ENCODE measurements at regions not wholly inside any gene's neighbourhood (a gene's known extent, or its start where the extent isn't known, plus 50 kb on each side); places are given as distances from the start of the nearest gene placed in this dataset.

DNA sequence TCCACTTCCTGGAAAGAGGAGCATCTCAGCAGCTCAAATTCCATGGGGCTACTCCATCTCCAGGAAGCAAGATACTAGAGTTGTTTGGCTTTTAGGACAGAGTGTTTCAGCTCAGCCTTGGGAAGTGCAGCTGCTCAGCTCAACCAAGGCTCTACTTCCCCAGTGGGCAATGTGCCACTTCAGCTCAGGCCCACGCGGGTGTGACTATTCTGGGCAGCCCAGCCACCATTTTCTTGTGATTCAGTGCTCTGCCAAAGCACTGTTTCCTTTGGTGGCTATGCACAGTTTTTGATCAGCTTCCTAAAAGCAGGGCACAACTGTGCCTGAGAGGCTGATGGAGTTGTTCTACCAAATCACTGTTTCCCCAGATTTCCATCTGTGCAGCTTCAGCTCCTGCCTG, 1104.9 kb upstream of the TMPRSS15 start:
- H3K27me3 ChIP-seq: no peaks in the 10 kb centered on the region
- intact Hi-C loops (cut with DNase I): no loop called here
- no peak overlapping the region for H3K27ac ChIP-seq
- H3K36me3 ChIP-seq: no peaks in the 10 kb centered on the region
- no peak for DNase-seq (ENCODE audit: low spot score in 2 of 2)
- TF ChIP-seq, protein P1, sequence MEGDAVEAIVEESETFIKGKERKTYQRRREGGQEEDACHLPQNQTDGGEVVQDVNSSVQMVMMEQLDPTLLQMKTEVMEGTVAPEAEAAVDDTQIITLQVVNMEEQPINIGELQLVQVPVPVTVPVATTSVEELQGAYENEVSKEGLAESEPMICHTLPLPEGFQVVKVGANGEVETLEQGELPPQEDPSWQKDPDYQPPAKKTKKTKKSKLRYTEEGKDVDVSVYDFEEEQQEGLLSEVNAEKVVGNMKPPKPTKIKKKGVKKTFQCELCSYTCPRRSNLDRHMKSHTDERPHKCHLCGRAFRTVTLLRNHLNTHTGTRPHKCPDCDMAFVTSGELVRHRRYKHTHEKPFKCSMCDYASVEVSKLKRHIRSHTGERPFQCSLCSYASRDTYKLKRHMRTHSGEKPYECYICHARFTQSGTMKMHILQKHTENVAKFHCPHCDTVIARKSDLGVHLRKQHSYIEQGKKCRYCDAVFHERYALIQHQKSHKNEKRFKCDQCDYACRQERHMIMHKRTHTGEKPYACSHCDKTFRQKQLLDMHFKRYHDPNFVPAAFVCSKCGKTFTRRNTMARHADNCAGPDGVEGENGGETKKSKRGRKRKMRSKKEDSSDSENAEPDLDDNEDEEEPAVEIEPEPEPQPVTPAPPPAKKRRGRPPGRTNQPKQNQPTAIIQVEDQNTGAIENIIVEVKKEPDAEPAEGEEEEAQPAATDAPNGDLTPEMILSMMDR (IDR thresholded peaks at IDR 0.05): no peak
- no peak overlapping the region for H3K4me3 ChIP-seq
- no peaks in the 10 kb centered on the region for H3K9me3 ChIP-seq
- H3K4me1 ChIP-seq: no peaks in the 10 kb centered on the region

DNA sequence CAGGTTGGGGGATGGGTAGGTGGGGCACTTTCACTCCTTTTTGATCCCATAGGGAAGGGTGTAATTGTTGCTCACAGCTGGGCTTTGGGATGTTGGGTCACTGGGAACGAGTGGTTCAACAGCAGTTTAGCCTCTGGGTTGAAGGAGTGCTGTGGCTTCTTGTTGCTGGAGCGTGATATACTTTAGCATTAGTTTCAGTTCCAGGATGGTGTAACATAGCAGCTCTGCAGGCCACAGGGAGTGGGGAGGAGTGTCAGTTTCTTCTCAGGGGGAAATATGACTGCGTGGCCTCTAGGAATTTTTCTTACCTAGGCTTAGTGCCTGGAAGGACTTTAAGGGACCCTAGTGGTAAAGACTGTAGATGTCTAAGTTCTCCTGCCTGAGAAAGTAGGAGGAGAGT, 1105.3 kb upstream of the TMPRSS15 start:
- intact Hi-C loops (cut with DNase I): no loop called here
- H3K27me3 ChIP-seq: no peaks in the 10 kb centered on the region
- no peaks in the 10 kb centered on the region for H3K36me3 ChIP-seq
- no peaks in the 10 kb centered on the region for H3K4me1 ChIP-seq
- H3K4me3 ChIP-seq: no peak overlapping the region
- no peak overlapping the region for H3K27ac ChIP-seq
- H3K9me3 ChIP-seq: no peaks in the 10 kb centered on the region
- no peak for DNase-seq (ENCODE audit: low spot score in 2 of 2)
- TF ChIP-seq, protein P1 (IDR thresholded peaks at IDR 0.05): no peak

DNA sequence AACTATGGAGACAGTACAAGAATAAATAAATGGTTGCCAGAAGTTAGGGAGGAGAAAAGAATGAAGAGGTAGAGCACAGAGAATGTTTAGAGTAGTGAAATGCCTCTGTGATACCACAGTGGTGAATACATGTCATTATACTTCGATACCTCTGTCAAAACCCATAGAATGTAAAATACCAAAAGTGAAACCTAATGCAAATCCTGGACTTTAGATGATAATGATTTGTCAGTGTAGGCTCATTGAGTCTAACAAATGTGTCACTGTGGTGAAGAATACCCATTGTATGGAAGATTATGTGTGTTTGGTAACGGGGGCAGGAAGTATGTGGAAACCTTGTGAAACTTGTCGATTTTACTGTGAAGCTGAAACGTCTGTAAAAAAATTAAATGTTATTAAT, 1106.5 kb upstream of the TMPRSS15 start:
- no peak for DNase-seq (ENCODE audit: low spot score in 2 of 2)
- TF ChIP-seq, protein P1 (IDR thresholded peaks at IDR 0.05): no peak
- Histone ChIP-seq H3K36me3 (no peaks in the 10 kb centered on the region), H3K27ac (no peak overlapping the region), H3K9me3 (no peaks in the 10 kb centered on the region), H3K4me1 (no peaks in the 10 kb centered on the region), H3K27me3 (no peaks in the 10 kb centered on the region), H3K4me3 (no peak overlapping the region)
- intact Hi-C loops (cut with DNase I): no loop called here

DNA sequence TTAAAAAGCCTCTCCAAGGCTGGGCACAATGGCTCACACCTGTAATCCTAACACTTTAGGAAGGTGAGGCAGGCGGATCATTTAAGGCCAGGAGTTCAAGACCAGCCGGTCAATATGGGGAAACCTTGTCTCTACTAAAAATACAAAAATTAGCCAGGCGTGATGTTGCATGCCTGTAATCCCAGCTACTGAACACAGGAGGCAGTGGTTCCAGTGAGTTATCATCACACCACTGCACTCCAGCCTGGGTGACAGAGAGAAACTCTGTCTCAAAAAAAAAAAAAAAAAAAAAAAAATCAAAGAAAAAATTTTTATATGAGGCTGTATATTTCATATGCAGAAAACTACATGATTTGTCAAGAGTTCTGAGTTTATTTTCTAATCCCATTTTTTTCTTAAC, 1107.1 kb upstream of the TMPRSS15 start:
- TF ChIP-seq, protein P1 (IDR thresholded peaks at IDR 0.05): no peak
- Histone ChIP-seq H3K27ac (no peak overlapping the region), H3K9me3 (no peaks in the 10 kb centered on the region), H3K36me3 (no peaks in the 10 kb centered on the region), H3K4me1 (no peaks in the 10 kb centered on the region), H3K27me3 (no peaks in the 10 kb centered on the region), H3K4me3 (no peak overlapping the region)
- intact Hi-C loops (cut with DNase I): no loop called here
- no peak for DNase-seq (ENCODE audit: low spot score in 2 of 2)

DNA sequence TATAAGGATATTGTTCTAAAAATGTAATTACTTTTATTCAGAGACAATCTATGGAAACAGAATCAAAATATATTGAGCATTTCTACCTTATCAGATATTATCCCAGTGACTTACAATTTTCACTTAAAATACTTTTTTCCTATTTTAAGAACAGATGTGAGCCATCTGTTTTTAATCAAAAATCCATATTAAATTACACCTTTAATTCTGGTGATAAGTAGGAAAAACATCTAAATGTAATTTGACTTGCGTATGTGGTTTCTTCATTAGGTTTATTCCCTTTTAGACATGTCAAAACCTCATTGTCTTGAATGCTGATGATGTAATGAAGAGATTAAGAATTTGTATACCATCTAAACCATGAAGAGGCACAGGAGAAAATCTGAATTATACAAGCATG, 1118.8 kb upstream of the TMPRSS15 start:
- no peaks in the 10 kb centered on the region for H3K27me3 ChIP-seq
- DNase-seq (ENCODE audit: low spot score in 2 of 2): no peak
- intact Hi-C loops (cut with DNase I): no loop called here
- H3K9me3 ChIP-seq: no peaks in the 10 kb centered on the region
- no peaks in the 10 kb centered on the region for H3K4me1 ChIP-seq
- H3K36me3 ChIP-seq: no peaks in the 10 kb centered on the region
- TF ChIP-seq, protein P1 (IDR thresholded peaks at IDR 0.05): no peak
- no peak overlapping the region for H3K4me3 ChIP-seq
- no peak overlapping the region for H3K27ac ChIP-seq

DNA sequence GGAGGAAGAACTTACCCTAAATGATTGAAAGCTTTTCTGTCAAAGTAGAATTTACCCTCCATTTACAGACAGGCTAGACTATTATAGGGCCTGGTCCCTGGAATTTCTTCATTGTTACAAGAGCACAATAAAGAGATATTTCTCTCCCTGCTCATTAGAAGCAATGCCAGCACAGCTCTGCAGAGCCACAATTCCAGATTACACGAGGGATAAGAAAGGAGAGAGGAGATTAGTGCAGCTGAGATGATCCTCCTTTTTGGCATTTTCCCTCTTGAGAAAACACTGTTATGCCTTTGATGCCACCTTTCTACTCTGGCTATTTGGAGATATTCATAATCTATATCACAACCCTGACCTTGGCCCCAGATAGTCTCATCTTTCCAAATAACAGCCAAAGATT, 1119.5 kb upstream of the TMPRSS15 start:
- no peak for DNase-seq (ENCODE audit: low spot score in 2 of 2)
- H3K36me3 ChIP-seq: no peaks in the 10 kb centered on the region
- H3K27ac ChIP-seq: no peak overlapping the region
- no peaks in the 10 kb centered on the region for H3K9me3 ChIP-seq
- TF ChIP-seq, protein P1 (IDR thresholded peaks at IDR 0.05): no peak
- H3K4me3 ChIP-seq: no peak overlapping the region
- H3K4me1 ChIP-seq: no peaks in the 10 kb centered on the region
- no peaks in the 10 kb centered on the region for H3K27me3 ChIP-seq
- intact Hi-C loops (cut with DNase I): no loop called here
